Gastroesophageal sphincter (tissue), 3 donors: ENCODE measurements at regions not wholly inside any gene's neighbourhood (a gene's known extent, or its start where the extent isn't known, plus 50 kb on each side); places are given as distances from the start of the nearest gene placed in this dataset.

Experiments
- CTCF ChIP-seq, 4 experiments: fragments of 200-600 bp in 2 of 4; fragments of 450-650 bp in 2 of 4; sonication (generic) in 1 of 4; IDR thresholded peaks; one replicate each; pipeline ENCODE4 v1.5.1; 2017 to 2019; ENCODE audit warnings: antibody characterized with exemption in 4 of 4, mild to moderate bottlenecking in 2 of 4, moderate library complexity in 2 of 4
- EP300 ChIP-seq: sonication (generic); formaldehyde crosslinking; IDR thresholded peaks from one replicate; pipeline ENCODE4 v1.6.1; 2017; ENCODE audit warnings: antibody characterized with exemption, mild to moderate bottlenecking
- POLR2A ChIP-seq, 2 donors: fragments of 450-650 bp; IDR thresholded peaks; one replicate each; pipeline ENCODE4 v1.6.1; 2017; ENCODE audit warnings: antibody characterized with exemption in 2 of 2, mild to moderate bottlenecking in 2 of 2, moderate library complexity in 1 of 2
- POLR2AphosphoS5 ChIP-seq: sonication (generic); formaldehyde crosslinking; IDR thresholded peaks from one replicate; pipeline ENCODE4 v1.6.1; 2017; ENCODE audit warnings: antibody characterized with exemption

DNA sequence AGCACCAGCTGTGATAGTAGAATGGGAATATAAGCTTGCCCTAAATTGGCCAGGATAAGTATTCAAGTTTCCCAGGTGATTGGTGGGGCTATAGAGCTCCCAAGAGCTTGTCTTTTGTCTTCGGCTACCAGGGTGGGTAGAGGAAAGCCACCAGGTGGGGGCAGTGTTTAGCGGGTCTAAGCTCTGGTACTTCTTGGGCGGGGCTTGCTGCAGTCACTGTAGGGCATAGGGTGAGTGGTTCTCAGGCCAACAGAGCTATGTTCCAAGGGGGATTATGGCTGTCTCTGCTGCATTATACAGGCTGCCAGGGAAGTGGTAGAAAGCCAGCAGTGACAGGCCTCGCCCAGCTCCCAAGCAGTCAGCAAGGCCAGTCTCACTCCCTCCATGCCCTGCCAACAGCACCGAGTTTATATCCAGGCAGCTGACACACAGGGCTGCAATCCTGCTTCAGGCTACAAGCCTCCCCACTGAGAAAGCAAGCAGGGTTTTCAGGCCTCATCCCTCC is 110.7 kb downstream of the ZNF467 start:
- TF ChIP-seq POLR2A (IDR thresholded peaks at IDR 0.05) (no peak), CTCF (IDR thresholded peaks at IDR 0.05) (peak; percentile 11 to 58 (median 24)), EP300 (no peak), POLR2AphosphoS5 (peak; percentile 73)
